Gastrocnemius medialis (tissue), 4 donors: ENCODE measurements at regions not wholly inside any gene's neighbourhood (a gene's known extent, or its start where the extent isn't known, plus 50 kb on each side); places are given as distances from the start of the nearest gene placed in this dataset.

Experiments
- CTCF ChIP-seq, 5 experiments: fragments of 450-650 bp in 3 of 5; fragments of 200-600 bp in 2 of 5; sonication (generic) in 2 of 5; IDR thresholded peaks in 4 of 5; conservative IDR thresholded peaks in 1 of 5; 1 replicate in 4 of 5; 2 replicates in 1 of 5; pipeline ENCODE4 v1.5.1; 2016 to 2019; ENCODE audit warnings: antibody characterized with exemption in 5 of 5, mild to moderate bottlenecking in 3 of 5, moderate library complexity in 3 of 5
- POLR2A ChIP-seq, 2 donors: fragments of 450-650 bp; IDR thresholded peaks; one replicate each; pipeline ENCODE4 v1.6.1; 2017; ENCODE audit warnings: antibody characterized with exemption in 2 of 2, mild to moderate bottlenecking in 2 of 2, moderate library complexity in 2 of 2

- no peak for TF ChIP-seq POLR2A (IDR thresholded peaks at IDR 0.05)
- TF ChIP-seq CTCF (IDR thresholded peaks at IDR 0.05 in 4 of 5, conservative IDR thresholded peaks at IDR 0.05 in 1 of 5) = no peak
Observed at GRCh38 chr13:103289681-103290080, 223.5 kb upstream of the SLC10A2 start.
